GM18519 (cell line): ENCODE measurements at regions not wholly inside any gene's neighbourhood (a gene's known extent, or its start where the extent isn't known, plus 50 kb on each side); places are given as distances from the start of the nearest gene placed in this dataset.

ENCODE experiments used
- ATAC-seq: cut with Tn5 transposase; IDR thresholded peaks from one replicate; pipeline ENCODE4 v1.9.1; 2021; ENCODE audit warnings: mild to moderate bottlenecking, moderate library complexity; ENCODE audit not compliant: unreplicated experiment, low FRiP score

DNA sequence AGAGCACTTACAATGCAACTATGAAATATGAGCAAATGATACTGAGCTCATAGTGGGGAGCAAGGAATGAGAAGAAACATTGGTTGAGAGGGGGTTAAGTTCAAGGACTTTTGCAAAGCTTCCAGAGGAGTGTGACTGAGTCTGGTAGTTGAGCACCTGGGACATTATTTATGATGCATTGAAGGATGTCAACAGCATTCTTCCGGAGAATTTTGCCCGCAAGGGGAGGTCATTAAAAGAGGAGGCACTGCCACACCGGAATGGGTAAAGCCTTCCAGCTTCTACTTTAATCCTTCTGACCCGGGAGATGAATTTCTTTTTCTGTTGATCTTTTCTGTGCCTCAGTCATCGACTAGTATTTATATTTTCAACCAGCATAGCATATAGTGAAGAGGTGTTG is 208.4 kb upstream of the CAMK1G start:
- no peak for ATAC-seq

DNA sequence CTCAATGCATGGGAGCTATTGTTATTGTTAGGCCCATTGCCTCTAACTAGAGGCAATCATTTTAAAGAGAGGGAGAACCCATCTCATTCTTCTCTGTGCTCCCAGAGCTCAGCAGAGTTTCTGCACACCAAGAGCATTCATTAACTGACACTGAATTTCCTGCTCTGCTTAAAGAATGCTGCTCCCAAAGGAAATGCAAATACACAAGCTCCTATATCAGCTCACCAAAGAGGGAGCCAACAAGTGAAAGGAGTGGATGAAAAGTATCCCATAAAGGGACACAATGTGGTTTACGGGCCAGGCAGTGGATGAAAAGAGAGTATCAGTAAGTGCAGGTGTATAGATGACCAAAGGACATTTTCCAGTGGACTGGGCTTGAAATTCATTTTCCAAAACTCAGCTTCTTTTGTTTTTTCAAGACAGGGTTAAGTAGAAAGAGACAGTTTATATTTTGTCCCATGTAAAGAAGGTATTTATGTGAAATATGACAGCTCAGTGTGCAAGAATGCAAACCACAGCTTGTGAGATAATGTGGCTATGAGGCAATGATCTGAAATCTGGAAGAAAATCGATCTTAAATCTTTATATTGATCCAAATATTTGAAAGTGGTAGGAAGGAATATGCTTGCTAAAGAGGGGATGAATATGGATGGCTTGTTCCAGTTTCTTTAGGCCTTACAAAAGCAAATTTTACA is 207.7 kb upstream of the CAMK1G start:
- ATAC-seq = no peak

GRCh38 chr1:209376774-209377173 is 206.7 kb upstream of the CAMK1G start:
- ATAC-seq = no peak

DNA sequence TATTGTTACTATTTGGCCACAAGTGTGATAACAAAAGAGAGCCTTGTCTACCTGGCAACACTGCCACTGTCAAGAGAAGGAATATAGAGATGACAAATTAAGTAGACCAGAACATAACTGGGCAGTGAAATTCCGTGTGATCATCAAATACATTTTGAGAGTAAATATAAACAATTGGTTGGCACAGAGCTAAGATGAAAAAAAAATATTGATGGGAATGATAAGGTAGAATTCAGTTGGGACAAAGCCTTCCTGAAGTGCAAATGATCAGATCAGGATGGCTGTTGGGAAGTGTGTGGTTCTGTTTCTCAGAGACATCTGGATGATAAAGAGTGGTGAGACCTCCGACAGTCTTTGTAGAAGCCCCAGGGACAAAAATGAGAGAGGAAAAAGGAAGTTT is 205.5 kb upstream of the CAMK1G start:
- no peak for ATAC-seq

DNA sequence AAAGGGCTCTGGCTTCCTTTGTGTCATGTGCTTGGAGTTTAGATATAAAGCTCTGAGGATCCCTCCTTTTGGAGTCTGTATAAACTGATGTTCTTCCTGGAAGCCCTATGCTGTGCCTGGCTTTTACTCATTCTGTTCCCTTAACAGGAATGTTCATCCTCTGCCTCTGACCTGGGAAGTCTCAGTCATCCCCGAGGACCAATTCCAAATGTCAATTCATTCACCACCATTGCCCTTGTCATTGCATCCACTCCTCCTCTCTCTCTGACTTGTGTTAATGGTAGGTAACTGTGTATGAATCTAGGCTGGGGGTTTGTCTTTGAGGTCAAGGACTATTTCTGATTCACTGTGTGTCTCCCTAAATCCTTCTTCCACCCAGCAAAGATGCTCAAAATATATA is 204.2 kb upstream of the CAMK1G start:
- ATAC-seq = no peak

DNA sequence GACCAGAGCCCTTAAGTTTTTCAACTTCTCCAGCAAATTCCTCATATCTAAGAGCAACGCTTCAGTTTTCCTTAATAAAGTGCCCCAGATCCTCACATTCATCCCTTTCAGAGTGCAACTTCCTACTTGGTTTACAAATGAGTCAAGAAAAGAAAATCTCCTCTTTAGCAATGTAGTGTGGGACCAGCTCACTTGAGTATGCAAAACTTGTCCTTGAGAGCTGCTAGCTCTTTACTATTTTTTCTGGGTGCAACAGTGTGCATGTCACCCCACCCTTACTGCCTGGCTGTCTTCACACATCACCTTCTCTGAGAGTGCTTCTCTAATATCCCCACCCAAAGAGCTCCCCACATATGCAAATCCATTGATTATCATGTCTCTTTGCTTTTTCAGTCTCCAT is 203.1 kb upstream of the CAMK1G start:
- no peak for ATAC-seq

DNA sequence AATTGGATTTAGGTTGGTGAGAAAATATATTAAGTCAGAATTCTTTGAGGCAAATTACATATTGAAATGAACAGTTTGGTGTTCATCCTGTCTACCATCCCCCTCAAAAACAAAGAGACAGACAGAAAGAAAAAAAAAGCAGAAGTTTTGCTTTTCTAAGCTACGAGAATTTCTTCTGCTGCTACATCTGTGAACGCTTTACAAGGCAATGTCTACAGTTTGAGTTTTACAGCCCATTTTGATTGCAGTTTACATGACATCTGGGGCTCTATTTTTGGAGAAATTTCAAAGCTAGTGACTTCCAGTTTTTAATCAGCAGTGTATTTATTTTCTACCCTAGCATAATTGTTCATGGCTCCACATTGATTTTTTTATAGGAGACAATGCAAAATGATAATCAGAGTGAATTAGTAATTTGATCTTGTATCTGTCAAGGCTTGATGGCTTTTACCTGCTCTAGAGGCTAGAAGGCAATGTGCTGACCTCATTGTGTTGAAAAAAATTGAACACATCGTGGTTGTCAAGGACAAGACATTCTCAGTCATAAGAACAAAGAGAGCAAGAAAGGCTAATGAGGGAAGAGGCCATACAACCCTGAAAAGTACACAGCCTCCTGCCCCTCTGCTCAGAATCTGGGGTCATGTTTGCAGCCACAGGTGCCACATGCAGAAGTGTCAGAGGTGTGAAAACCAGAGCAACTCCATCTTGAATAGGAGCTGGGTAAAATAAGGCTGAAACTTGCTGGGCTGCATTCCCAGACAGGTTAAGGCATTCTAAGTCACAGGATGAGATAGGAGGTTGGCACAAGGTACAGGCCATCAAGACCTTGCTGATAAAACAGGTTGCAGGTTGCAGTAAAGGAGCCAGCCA is 201.0 kb upstream of the CAMK1G start:
- ATAC-seq = no peak

DNA sequence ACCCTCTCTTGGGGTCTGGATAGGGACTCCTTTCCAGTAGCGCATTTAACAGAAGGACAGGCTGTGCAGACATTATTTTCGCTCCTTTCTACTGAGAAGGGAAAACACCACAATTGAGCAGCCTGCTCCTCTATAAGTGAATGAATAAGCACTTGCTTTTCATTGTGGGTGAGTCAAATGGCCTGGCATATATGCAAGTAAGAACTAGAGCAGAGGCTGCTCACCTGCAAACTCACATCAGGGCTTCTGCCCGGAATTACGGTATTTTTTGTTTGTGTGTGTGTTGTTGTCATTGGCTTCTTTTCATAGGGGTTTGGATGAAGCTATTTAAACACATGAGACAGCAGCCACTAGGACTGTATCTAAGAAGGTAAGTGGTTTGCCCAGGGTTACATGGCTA is 200.1 kb upstream of the CAMK1G start:
- ATAC-seq = no peak

- ATAC-seq = no peak
Measured at GRCh38 chr1:209383907-209384709, 199.4 kb upstream of the CAMK1G start.

GRCh38 chr1:209384710-209385550 is 198.6 kb upstream of the CAMK1G start:
- ATAC-seq = no peak

DNA sequence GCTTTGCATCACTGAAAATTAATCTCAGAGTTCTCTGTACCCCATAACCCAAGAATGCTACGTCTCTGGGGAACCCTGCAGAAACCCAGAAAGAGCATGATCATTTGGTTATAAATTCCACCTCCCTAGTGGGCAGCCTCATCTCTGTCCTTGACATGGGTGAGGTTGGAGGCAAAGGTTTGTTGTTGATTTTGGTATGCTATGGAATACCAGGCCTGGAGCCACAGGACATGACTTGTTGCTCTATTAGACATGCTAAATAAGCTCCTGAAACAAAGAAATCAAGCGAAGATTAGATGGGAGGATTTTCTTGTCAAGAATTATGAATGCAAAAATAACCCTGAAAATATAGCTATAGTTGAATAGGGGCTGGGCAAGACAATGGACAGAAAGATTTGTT is 197.4 kb upstream of the CAMK1G start:
- no peak for ATAC-seq

GRCh38 chr1:209387271-209387968 is 196.1 kb upstream of the CAMK1G start:
- no peak for ATAC-seq

DNA sequence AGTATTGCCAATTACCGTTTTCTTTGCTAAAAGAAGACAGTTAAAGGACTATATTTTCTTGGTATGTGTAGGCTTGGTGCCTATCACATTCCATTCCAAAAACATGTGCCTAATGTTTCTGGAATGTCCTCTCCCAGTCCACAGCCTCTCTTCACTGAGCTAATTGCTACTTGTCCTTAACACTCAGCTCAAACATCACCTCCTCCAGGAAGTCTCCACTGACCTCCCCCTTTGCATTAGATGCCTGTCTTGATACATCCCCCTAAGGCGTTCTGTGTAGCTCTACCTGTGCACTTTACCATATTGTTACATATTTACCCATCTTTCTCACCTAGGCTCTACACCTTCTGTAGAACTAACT is 195.6 kb upstream of the CAMK1G start:
- no peak for ATAC-seq

DNA sequence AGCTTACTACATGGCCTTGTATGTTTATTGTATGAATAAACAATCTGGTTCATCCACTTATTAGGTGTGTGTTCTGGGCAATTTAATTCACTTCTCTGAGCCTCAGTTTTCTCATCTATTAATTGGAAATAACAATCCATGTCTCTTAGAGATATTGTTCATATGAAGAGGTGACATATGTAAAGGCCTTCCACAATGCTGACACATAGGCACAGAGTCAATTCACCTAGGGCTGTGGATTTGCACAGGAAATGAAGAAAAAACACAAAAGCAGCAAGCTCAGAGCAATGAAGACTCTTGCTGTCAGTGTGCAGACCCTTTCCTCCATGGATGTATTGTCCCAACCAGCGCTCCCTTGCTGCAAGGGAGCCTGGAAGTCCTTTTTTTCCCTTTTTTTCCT is 195.2 kb upstream of the CAMK1G start:
- no peak for ATAC-seq

DNA sequence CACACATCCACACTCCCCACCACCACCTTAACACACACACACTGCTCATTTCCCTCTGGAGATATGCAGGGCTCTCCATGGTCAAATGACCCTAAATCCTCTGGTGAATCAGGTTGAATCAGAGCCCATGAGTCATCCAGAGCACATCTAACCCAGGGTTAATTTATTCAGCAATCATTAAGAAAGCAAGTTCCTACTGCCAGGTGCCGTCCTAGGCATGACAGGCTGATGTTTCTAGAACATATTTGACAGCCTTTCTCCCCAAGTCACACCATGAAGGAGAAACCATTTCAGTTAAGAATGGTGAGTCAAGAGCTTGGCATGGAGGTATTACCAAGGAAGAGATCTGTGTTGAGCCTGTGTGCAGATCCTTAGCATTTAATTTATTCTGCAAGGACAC is 194.3 kb upstream of the CAMK1G start:
- ATAC-seq = no peak

- ATAC-seq = no peak
Measured at GRCh38 chr1:209389975-209390374, 193.5 kb upstream of the CAMK1G start.

- ATAC-seq = no peak
Measured at GRCh38 chr1:209390764-209391163, 192.8 kb upstream of the CAMK1G start.

DNA sequence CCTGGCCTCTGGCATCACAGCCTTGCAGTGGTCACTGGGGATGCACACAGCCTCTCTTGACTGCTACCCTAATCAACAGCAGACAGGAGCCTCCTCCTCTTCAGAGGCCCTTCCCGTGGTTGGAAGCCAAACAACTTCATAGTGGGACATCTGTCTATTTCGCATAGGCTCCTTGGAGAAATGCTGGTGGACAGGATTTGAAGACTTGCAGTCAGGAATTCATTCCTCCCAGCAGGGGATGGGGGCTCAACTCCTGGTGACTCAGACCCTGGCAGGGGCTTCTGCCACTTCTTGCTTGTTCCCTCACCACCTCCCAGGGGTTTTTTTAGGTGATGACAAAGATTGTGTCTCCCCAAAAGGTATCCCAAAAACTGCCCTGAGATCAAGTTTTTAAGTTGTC is 191.7 kb upstream of the CAMK1G start:
- no peak for ATAC-seq

GRCh38 chr1:209395169-209395568 is 188.3 kb upstream of the CAMK1G start:
- no peak for ATAC-seq

DNA sequence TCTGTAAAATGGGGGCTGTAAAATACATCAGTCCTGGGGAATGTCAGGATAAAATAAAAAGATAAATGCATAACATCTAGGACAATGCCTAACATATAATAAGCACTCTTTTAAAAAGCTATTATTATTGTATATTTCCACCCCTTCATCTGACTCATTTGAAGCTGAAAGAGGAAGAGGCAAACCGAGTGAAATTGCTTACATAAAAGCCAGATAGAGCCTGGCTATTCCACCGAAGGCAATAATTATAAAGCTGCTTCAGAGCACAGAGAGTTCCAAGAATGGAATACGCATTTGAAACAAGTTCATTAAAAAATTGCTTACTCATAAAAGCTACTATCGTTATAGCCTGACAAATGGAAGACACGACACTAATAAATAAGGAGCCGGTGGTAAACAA is 186.1 kb upstream of the CAMK1G start:
- no peak for ATAC-seq
